Dendritic cell treated with granulocyte-macrophage colony-stimulating factor and Interleukin-4, amounts not matched to agents 40 ng/mL and 50 ng/mL, for 4 days (primary cell): ENCODE measurements at regions not wholly inside any gene's neighbourhood (a gene's known extent, or its start where the extent isn't known, plus 50 kb on each side); places are given as distances from the start of the nearest gene placed in this dataset.
"Not testable (repeated sequence)": the region's sequence is repeated elsewhere in the genome, so short reads cannot be mapped to it uniquely, and the experiment has no call there.

Experiments used
- H3K27ac Mint-ChIP-seq: one replicate; pipeline ENCODE4 v1.8.0; 2022; ENCODE audit warnings: mild to moderate bottlenecking, mixed read lengths
- H3K27me3 Mint-ChIP-seq: one replicate; pipeline ENCODE4 v1.8.0; 2022; ENCODE audit warnings: mild to moderate bottlenecking, mixed read lengths
- H3K36me3 Mint-ChIP-seq: one replicate; pipeline ENCODE4 v1.8.0; 2022; ENCODE audit warnings: low read depth, mixed read lengths
- H3K4me1 Mint-ChIP-seq: one replicate; pipeline ENCODE4 v1.8.0; 2022; ENCODE audit warnings: low read depth, mixed read lengths
- H3K4me3 Mint-ChIP-seq: one replicate; pipeline ENCODE4 v1.8.0; 2022; ENCODE audit warnings: mild to moderate bottlenecking, moderate library complexity, mixed read lengths
- H3K9me3 Mint-ChIP-seq: one replicate; pipeline ENCODE4 v1.8.0; 2022; ENCODE audit warnings: mixed read lengths
- intact Hi-C: fragments of 100-400 bp; cut with micrococcal nuclease; formaldehyde crosslinking; loops from one replicate; pipeline ENCODE4 v1.15.0; 2022

DNA sequence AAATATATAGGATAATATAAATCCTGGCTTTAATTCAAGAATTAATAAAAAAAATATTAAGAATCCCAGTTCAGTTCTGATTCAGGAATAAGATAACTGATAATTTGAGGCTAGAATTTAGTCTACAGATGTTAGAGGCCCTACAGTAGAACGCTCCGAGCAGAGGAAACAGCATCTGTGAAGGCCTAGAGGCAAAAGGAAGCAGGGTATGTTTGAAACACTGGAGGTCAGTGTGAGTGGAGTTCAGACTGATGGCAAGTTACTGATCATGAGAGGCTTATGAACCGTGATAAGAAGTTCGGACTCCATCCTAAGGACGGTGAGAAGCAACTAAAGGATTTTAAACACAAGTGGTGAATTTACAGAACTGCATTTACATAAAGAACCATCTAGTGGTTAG is 79.3 kb upstream of the NOTCH2NLA start:
- H3K4me1 Mint-ChIP-seq = not testable (repeated sequence)

DNA sequence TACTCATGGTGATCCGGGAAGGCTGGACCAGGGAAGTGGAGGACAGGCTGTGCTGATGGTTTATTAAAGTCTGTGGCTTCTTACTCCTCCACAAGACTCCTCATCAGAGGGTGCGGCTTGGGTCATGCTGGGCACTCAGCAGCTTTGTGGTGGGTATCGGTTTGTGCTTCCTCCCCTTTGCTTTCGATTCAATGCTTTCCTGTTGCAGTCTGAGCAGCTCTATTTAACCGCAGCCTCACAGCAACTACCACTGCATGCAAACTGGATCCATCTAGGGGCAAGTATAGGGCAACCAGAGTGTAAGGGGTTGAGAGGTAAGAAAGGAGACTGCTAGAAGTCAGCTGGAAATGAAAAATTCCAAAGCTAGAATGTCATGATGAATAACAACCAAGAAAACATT is 78.8 kb upstream of the NOTCH2NLA start:
- H3K4me1 Mint-ChIP-seq, H3K9me3 Mint-ChIP-seq, H3K27ac Mint-ChIP-seq, H3K4me3 Mint-ChIP-seq, H3K27me3 Mint-ChIP-seq, intact Hi-C loops, H3K36me3 Mint-ChIP-seq: not testable (repeated sequence)

More for the DNA sequence above, 79.3 kb upstream of the NOTCH2NLA start:
- H3K27ac Mint-ChIP-seq, intact Hi-C loops, H3K36me3 Mint-ChIP-seq, H3K4me3 Mint-ChIP-seq, H3K27me3 Mint-ChIP-seq, H3K9me3 Mint-ChIP-seq: not testable (repeated sequence)

DNA sequence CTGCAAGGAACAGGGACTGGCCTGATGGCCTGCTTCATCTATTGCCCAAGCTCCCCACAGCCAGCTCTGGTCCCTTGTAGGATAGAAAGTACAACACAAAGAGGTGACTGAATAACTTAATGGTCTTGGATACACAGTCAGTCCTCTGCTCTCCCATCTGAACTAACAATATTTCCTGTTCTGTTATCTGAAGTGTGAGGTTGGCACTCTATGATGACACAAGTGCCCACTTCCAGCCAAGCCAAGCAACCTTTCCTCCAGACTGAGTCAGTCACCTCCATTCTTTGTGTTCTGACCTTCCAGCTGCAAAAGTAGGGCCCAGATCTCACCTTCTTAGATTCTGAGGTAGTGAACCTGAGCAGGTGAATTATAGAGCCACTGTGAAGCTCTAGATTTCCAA is 77.8 kb upstream of the NOTCH2NLA start:
- H3K27me3 Mint-ChIP-seq, H3K9me3 Mint-ChIP-seq, H3K4me1 Mint-ChIP-seq, intact Hi-C loops, H3K4me3 Mint-ChIP-seq, H3K36me3 Mint-ChIP-seq, H3K27ac Mint-ChIP-seq: not testable (repeated sequence)

GRCh38 chr1:146305442-146305841 is 76.6 kb upstream of the NOTCH2NLA start:
- H3K4me3 Mint-ChIP-seq, H3K27me3 Mint-ChIP-seq, intact Hi-C loops, H3K4me1 Mint-ChIP-seq, H3K27ac Mint-ChIP-seq, H3K9me3 Mint-ChIP-seq, H3K36me3 Mint-ChIP-seq: not testable (repeated sequence)

GRCh38 chr1:146298575-146298897 is 69.7 kb upstream of the NOTCH2NLA start:
- H3K36me3 Mint-ChIP-seq, H3K4me3 Mint-ChIP-seq, H3K4me1 Mint-ChIP-seq, intact Hi-C loops, H3K9me3 Mint-ChIP-seq, H3K27me3 Mint-ChIP-seq, H3K27ac Mint-ChIP-seq: not testable (repeated sequence)

GRCh38 chr1:146297781-146298574 is 69.2 kb upstream of the NOTCH2NLA start:
- H3K36me3 Mint-ChIP-seq, H3K4me1 Mint-ChIP-seq, intact Hi-C loops, H3K9me3 Mint-ChIP-seq, H3K4me3 Mint-ChIP-seq, H3K27ac Mint-ChIP-seq, H3K27me3 Mint-ChIP-seq: not testable (repeated sequence)

GRCh38 chr1:146292940-146293936 is 64.4 kb upstream of the NOTCH2NLA start:
- H3K4me1 Mint-ChIP-seq, intact Hi-C loops, H3K27me3 Mint-ChIP-seq, H3K36me3 Mint-ChIP-seq, H3K9me3 Mint-ChIP-seq, H3K4me3 Mint-ChIP-seq, H3K27ac Mint-ChIP-seq: not testable (repeated sequence)

- H3K4me1 Mint-ChIP-seq, H3K4me3 Mint-ChIP-seq, H3K27me3 Mint-ChIP-seq, H3K36me3 Mint-ChIP-seq, H3K27ac Mint-ChIP-seq, intact Hi-C loops, H3K9me3 Mint-ChIP-seq: not testable (repeated sequence)
Observed at GRCh38 chr1:146292424-146292823, 63.6 kb upstream of the NOTCH2NLA start.

DNA sequence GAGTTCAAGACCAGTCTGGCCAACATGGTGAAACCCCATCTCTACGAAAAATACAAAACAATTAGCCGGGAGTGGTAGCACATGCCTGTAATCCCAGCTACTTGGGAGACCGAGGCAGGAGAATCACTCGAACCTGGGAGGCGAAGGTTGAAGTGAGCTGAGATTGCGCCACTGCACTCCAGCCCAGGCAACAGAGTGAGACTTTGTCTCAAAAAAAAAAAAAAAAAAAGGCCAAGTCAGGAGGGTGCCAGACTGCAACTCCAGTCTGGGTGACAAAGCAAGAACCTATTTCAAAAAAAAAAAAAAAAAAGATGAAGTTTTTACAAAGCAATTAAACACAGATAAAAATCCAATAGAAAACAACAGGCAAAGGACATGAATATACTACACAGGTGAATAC is 59.1 kb upstream of the NOTCH2NLA start:
- H3K36me3 Mint-ChIP-seq, H3K4me1 Mint-ChIP-seq, intact Hi-C loops, H3K27me3 Mint-ChIP-seq, H3K27ac Mint-ChIP-seq, H3K4me3 Mint-ChIP-seq, H3K9me3 Mint-ChIP-seq: not testable (repeated sequence)

GRCh38 chr1:146284760-146285159 is 55.9 kb upstream of the NOTCH2NLA start:
- H3K36me3 Mint-ChIP-seq, H3K4me3 Mint-ChIP-seq, H3K27ac Mint-ChIP-seq, H3K27me3 Mint-ChIP-seq, H3K9me3 Mint-ChIP-seq, intact Hi-C loops, H3K4me1 Mint-ChIP-seq: not testable (repeated sequence)

GRCh38 chr1:146283527-146283880 is 54.7 kb upstream of the NOTCH2NLA start:
- H3K36me3 Mint-ChIP-seq, H3K27ac Mint-ChIP-seq, H3K4me3 Mint-ChIP-seq, intact Hi-C loops, H3K4me1 Mint-ChIP-seq, H3K27me3 Mint-ChIP-seq, H3K9me3 Mint-ChIP-seq: not testable (repeated sequence)

- H3K27me3 Mint-ChIP-seq, intact Hi-C loops, H3K27ac Mint-ChIP-seq, H3K36me3 Mint-ChIP-seq, H3K9me3 Mint-ChIP-seq, H3K4me1 Mint-ChIP-seq, H3K4me3 Mint-ChIP-seq: not testable (repeated sequence)
Observed at GRCh38 chr1:146282807-146283526, 54.1 kb upstream of the NOTCH2NLA start.

GRCh38 chr1:146281522-146281921 is 52.7 kb upstream of the NOTCH2NLA start:
- H3K9me3 Mint-ChIP-seq, H3K27ac Mint-ChIP-seq, H3K4me3 Mint-ChIP-seq, H3K36me3 Mint-ChIP-seq, H3K27me3 Mint-ChIP-seq, H3K4me1 Mint-ChIP-seq, intact Hi-C loops: not testable (repeated sequence)

DNA sequence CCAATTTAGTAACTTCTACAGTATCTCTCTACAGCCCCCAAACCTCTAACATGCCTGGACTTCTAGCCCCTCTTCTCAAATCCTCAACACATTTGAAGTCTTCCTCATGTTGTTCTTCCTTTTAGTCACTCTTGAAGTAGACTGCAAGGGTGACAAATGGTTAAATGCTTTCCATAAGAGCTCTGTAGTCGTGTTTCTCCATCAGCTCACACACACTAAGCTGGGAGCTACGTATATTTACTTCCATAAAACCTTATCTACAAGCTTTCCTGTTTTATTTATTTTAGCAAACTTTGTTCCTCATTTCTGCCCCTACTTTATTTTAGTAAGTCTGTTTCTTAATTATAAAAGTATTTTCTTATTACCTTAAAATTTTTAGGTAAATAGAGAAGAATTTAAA is 49.9 kb upstream of the NOTCH2NLA start:
- H3K9me3 Mint-ChIP-seq, H3K27ac Mint-ChIP-seq, H3K4me3 Mint-ChIP-seq, H3K4me1 Mint-ChIP-seq, H3K27me3 Mint-ChIP-seq, intact Hi-C loops, H3K36me3 Mint-ChIP-seq: not testable (repeated sequence)
